Glomerular endothelial cell (primary cell): ENCODE measurements at regions not wholly inside any gene's neighbourhood (a gene's known extent, or its start where the extent isn't known, plus 50 kb on each side); places are given as distances from the start of the nearest gene placed in this dataset.
"Not testable (repeated sequence)": the region's sequence is repeated elsewhere in the genome, so short reads cannot be mapped to it uniquely, and the experiment has no call there.

ENCODE experiments used
- DNase-seq: peaks from one replicate; pipeline ENCODE4 v3.0.0-alpha.2; 2011; ENCODE audit warnings: low read depth, low spot score; ENCODE audit errors: extremely low read depth

- DNase-seq: no peak
Observed at GRCh38 chr14:37974421-37974820, 233.3 kb upstream of the SSTR1 start.

- DNase-seq: no peak
Observed at GRCh38 chr14:37977481-37977880, 230.2 kb upstream of the SSTR1 start.

- peak; percentile 42 for DNase-seq
Observed at GRCh38 chr14:37985826-37986470, 221.8 kb upstream of the SSTR1 start.

GRCh38 chr14:37988472-37988871 is 219.2 kb upstream of the SSTR1 start:
- no peak for DNase-seq

GRCh38 chr14:37991027-37991426 is 216.7 kb upstream of the SSTR1 start:
- no peak for DNase-seq

- no peak for DNase-seq
Observed at GRCh38 chr14:37992499-37992898, 215.2 kb upstream of the SSTR1 start.

GRCh38 chr14:37994846-37995372 is 212.8 kb upstream of the SSTR1 start:
- no peak for DNase-seq

GRCh38 chr14:37997017-37997416 is 210.7 kb upstream of the SSTR1 start:
- no peak for DNase-seq

GRCh38 chr14:38000340-38000739 is 207.4 kb upstream of the SSTR1 start:
- no peak for DNase-seq

GRCh38 chr14:38001501-38001900 is 206.2 kb upstream of the SSTR1 start:
- no peak for DNase-seq

GRCh38 chr14:38003746-38004609 is 203.7 kb upstream of the SSTR1 start:
- no peak for DNase-seq

GRCh38 chr14:38004610-38004879 is 203.2 kb upstream of the SSTR1 start:
- no peak for DNase-seq

- not testable (repeated sequence) for DNase-seq
Observed at GRCh38 chr14:38011156-38011555, 196.5 kb upstream of the SSTR1 start.

- no peak for DNase-seq
Observed at GRCh38 chr14:38012056-38012455, 195.6 kb upstream of the SSTR1 start.

- DNase-seq: no peak
Observed at GRCh38 chr14:38016497-38016896, 191.2 kb upstream of the SSTR1 start.

GRCh38 chr14:38021861-38022260 is 185.8 kb upstream of the SSTR1 start:
- no peak for DNase-seq

- no peak for DNase-seq
Observed at GRCh38 chr14:38022775-38023174, 184.9 kb upstream of the SSTR1 start.

- no peak for DNase-seq
Observed at GRCh38 chr14:38038171-38038570, 169.5 kb upstream of the SSTR1 start.

GRCh38 chr14:38038986-38039385 is 168.7 kb upstream of the SSTR1 start:
- no peak for DNase-seq

- no peak for DNase-seq
Observed at GRCh38 chr14:38039496-38039895, 168.2 kb upstream of the SSTR1 start.

GRCh38 chr14:38040411-38040810 is 167.3 kb upstream of the SSTR1 start:
- DNase-seq: no peak

- DNase-seq: no peak
Observed at GRCh38 chr14:38042322-38042721, 165.4 kb upstream of the SSTR1 start.
